ENCODE measurements at regions not wholly inside any gene's neighbourhood (a gene's known extent, or its start where the extent isn't known, plus 50 kb on each side); places are given as distances from the start of the nearest gene placed in this dataset.

GRCh38 chr5:158162026-158162425, 303.1 kb upstream of the CLINT1 start:
- SMC1A ChIA-PET (ENCODE audit: uncharacterized antibody, unreplicated experiment): interaction anchor here (1.1 to 2.2 kb wide), 3 partner anchors 10 to 534 kb away, joined by 4 to 6 read pairs (median 4); no protein-coding TSS in a partner anchor
- no peak for FAIRE-seq
- H3K4me1 ChIP-seq (ENCODE audit: control insufficient read depth, insufficient read depth, low read length): no peaks in the 10 kb centered on the region
- peaks cover 0 to 2% of the 10 kb centered on the region in 2 experiments; a peak in 2 of 4 replicates for H3K27me3 ChIP-seq (replicated peaks in 1 of 2; ENCODE audit: control insufficient read depth in 2 of 2, insufficient read depth in 2 of 2, low read length in 1 of 2)
- no peaks in the 10 kb centered on the region for H4K20me1 ChIP-seq (ENCODE audit: control insufficient read depth, insufficient read depth)
- no peaks in the 10 kb centered on the region for H3K9me3 ChIP-seq (replicated peaks; ENCODE audit: control insufficient read depth, insufficient read depth, low read length)
- RAD21 ChIA-PET (ENCODE audit: unreplicated experiment): interaction anchor here (1.0 to 1.9 kb wide), 2 partner anchors 13 to 970 kb away, joined by 4 to 6 read pairs; no protein-coding TSS in a partner anchor
- no peak overlapping the region for H3K4me3 ChIP-seq
- CTCF ChIA-PET: interaction anchor here (0.6 to 1.8 kb wide), 4 partner anchors 13 to 534 kb away, joined by 3 to 6 read pairs (median 4); no protein-coding TSS in a partner anchor
- H3K27ac ChIP-seq (ENCODE audit: control insufficient read depth, insufficient read depth): no peak overlapping the region
- no peak overlapping the region for H3K9ac ChIP-seq (ENCODE audit: control insufficient read depth, insufficient read depth, low read length)
- H2AFZ ChIP-seq (ENCODE audit: control insufficient read depth, low read depth, low read length): no peak overlapping the region
- BruUV-seq (replicated peaks): no TSS peak
- WGBS (ENCODE audit: insufficient coverage, insufficient replicate concordance, low lambda C conversion rate, missing lambda C conversion rate): 27% methylated on average over 5 of the region's 5 CpGs
- TF ChIP-seq IKZF2 (IDR thresholded peaks at IDR 0.05): no peak
- no peak for TF ChIP-seq YBX1 (IDR thresholded peaks at IDR 0.05)
- TF ChIP-seq FOXM1 (IDR thresholded peaks at IDR 0.05; ENCODE audit: low read depth, low read length): no peak
- TF ChIP-seq RFX5 (IDR thresholded peaks at IDR 0.05; ENCODE audit: low read depth, low read length): no peak
- TF ChIP-seq HSF1 (IDR thresholded peaks at IDR 0.05; ENCODE audit: low read depth, low read length): no peak
- no peak for TF ChIP-seq SREBF1 (IDR thresholded peaks at IDR 0.05; ENCODE audit: low read length)
- TF ChIP-seq KDM1A (IDR thresholded peaks at IDR 0.05; ENCODE audit: borderline replicate concordance): no peak
- no peak for TF ChIP-seq ATF2 (IDR thresholded peaks at IDR 0.05; ENCODE audit: low read length)
- no peak for TF ChIP-seq ETV6 (conservative IDR thresholded peaks at IDR 0.05 in 1 of 2, IDR thresholded peaks at IDR 0.05 in 1 of 2; ENCODE audit: borderline replicate concordance in 1 of 2, low read depth in 1 of 2)
- TF ChIP-seq NBN (IDR thresholded peaks at IDR 0.05): no peak
- no peak for TF ChIP-seq BHLHE40 (IDR thresholded peaks at IDR 0.05; ENCODE audit: borderline replicate concordance in 1 of 2, low read depth in 2 of 2, low read length in 1 of 2)
- no peak for TF ChIP-seq ATF7 (IDR thresholded peaks at IDR 0.05; ENCODE audit: low read depth)
- POLR2A ChIA-PET: no interaction called here
- in situ Hi-C loops (cut with MboI) (loop anchor here (10.0 kb wide), 1 partner anchor 973 kb away; no protein-coding TSS in a partner anchor), intact Hi-C loops (cut with micrococcal nuclease; ENCODE audit: unreplicated experiment) (no loop called here)
- no peaks in the 10 kb centered on the region for H3K79me2 ChIP-seq (ENCODE audit: control insufficient read depth, insufficient read depth, low read length)
- H3K4me2 ChIP-seq (ENCODE audit: control insufficient read depth, insufficient read depth): no peak overlapping the region
- no peak for DNase-seq (ENCODE audit: low read depth, low spot score)
- H3K36me3 ChIP-seq (ENCODE audit: control insufficient read depth in 2 of 2, insufficient read depth in 2 of 2, low read length in 1 of 2): no peaks in the 10 kb centered on the region; a peak in 1 of 4 replicates
- ATAC-seq: no peak
